Osteoblast (primary cell): ENCODE measurements at regions not wholly inside any gene's neighbourhood (a gene's known extent, or its start where the extent isn't known, plus 50 kb on each side); places are given as distances from the start of the nearest gene placed in this dataset.

ENCODE experiments used
- DNase-seq: peaks from one replicate; pipeline ENCODE4 v3.0.0; 2011; ENCODE audit warnings: low spot score, mixed read lengths; ENCODE audit not compliant: insufficient read length; ENCODE audit errors: missing footprints
- H2AFZ ChIP-seq: 2 replicates; pipeline ENCODE4 v1.6.0; 2011; ENCODE audit warnings: mild to moderate bottlenecking, low read length
- H3K27ac ChIP-seq: 2 replicates; pipeline ENCODE4 v1.5.1; 2011; ENCODE audit warnings: mild to moderate bottlenecking, low read depth, low read length, moderate library complexity
- H3K27me3 ChIP-seq: 2 replicates; pipeline ENCODE4 v1.6.0; 2012; ENCODE audit warnings: mild to moderate bottlenecking, control low read depth, inconsistent platforms, low read length, moderate library complexity; ENCODE audit not compliant: insufficient read depth
- H3K36me3 ChIP-seq: 2 replicates; pipeline ENCODE4 v1.5.1; 2011; ENCODE audit warnings: mild to moderate bottlenecking, low read length, control low read depth, moderate library complexity; ENCODE audit not compliant: insufficient read depth
- H3K4me1 ChIP-seq: 2 replicates; pipeline ENCODE4 v1.5.1; 2011; ENCODE audit warnings: mild to moderate bottlenecking, low read length, control low read depth, moderate library complexity; ENCODE audit not compliant: insufficient read depth
- H3K4me2 ChIP-seq: 2 replicates; pipeline ENCODE4 v1.6.0; 2011; ENCODE audit warnings: mild to moderate bottlenecking, low read length; ENCODE audit not compliant: insufficient read depth
- H3K4me3 ChIP-seq: fragments of 200-600 bp; sonication (generic); 3 replicates; pipeline ENCODE4 v1.5.1; 2012; ENCODE audit warnings: mild to moderate bottlenecking, low read length, inconsistent platforms; ENCODE audit not compliant: insufficient read depth
- H3K79me2 ChIP-seq: 2 replicates; pipeline ENCODE4 v1.6.0; 2012; ENCODE audit warnings: mild to moderate bottlenecking, low read length, control low read depth, inconsistent platforms; ENCODE audit not compliant: insufficient read depth
- H3K9me3 ChIP-seq: 2 replicates; pipeline ENCODE4 v1.5.1; 2011; ENCODE audit warnings: low read depth, low read length, control low read depth
- H4K20me1 ChIP-seq: 2 replicates; pipeline ENCODE4 v1.6.0; 2012; ENCODE audit warnings: mild to moderate bottlenecking, low read length, control low read depth; ENCODE audit not compliant: insufficient read depth
- CTCF ChIP-seq: IDR thresholded peaks from 2 replicates; pipeline ENCODE4 v1.5.1; 2011; ENCODE audit warnings: mild to moderate bottlenecking, low read depth, low read length, moderate library complexity; ENCODE audit errors: extremely low read depth

DNA sequence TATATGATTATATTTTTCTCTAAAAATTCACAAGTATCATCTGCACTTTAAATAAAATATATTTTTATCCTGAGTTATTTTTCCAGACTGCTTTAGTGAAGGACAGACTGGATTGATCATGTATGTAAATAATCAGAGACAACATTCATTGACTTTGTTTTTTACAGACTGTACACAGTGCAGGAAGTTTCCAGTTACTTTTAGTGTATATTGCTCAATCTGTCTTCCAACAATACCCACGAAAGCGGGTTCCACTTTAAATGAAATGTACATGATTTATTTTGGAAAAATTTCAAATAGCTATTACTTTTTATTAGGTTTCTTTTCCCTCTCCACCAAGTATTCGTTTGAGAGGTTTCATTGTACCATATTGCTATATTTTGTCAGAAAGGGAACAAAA lies 497.0 kb downstream of the FSCB start:
- H3K79me2 ChIP-seq, result no peaks in the 10 kb centered on the region
- no peak for DNase-seq
- no peaks in the 10 kb centered on the region for H3K9me3 ChIP-seq
- H3K4me1 ChIP-seq, result no peaks in the 10 kb centered on the region
- H2AFZ ChIP-seq, result no peak overlapping the region
- no peak overlapping the region for H3K4me3 ChIP-seq
- H3K4me2 ChIP-seq, result no peak overlapping the region
- H3K36me3 ChIP-seq, result no peaks in the 10 kb centered on the region
- no peak overlapping the region for H3K27ac ChIP-seq
- no peak for TF ChIP-seq CTCF
- no peaks in the 10 kb centered on the region for H4K20me1 ChIP-seq
- no peaks in the 10 kb centered on the region for H3K27me3 ChIP-seq

GRCh38 chr14:44009642-44010041 lies 497.4 kb downstream of the FSCB start:
- H3K36me3 ChIP-seq, result no peaks in the 10 kb centered on the region
- no peak overlapping the region for H2AFZ ChIP-seq
- no peak overlapping the region for H3K27ac ChIP-seq
- TF ChIP-seq CTCF, result no peak
- no peaks in the 10 kb centered on the region for H4K20me1 ChIP-seq
- no peaks in the 10 kb centered on the region for H3K27me3 ChIP-seq
- H3K9me3 ChIP-seq, result no peaks in the 10 kb centered on the region
- H3K79me2 ChIP-seq, result no peaks in the 10 kb centered on the region
- H3K4me1 ChIP-seq, result no peaks in the 10 kb centered on the region
- DNase-seq, result no peak
- no peak overlapping the region for H3K4me3 ChIP-seq
- H3K4me2 ChIP-seq, result no peak overlapping the region

DNA sequence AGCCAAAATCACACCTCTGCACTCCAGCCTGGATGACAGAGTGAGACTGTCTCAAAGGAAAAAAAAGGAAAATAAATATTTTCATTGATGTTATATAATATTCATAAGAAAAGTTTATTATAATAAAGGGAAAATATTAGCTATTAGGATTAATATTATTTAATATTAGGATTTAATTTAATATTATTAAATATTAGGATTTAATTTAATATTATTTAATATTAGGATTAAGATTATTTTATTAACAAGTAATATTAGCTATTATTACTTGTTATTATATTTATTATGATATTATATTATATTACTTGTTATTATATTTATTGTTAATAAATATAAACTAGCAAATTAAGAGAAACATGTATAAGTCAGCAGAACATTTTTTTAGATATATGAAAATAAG lies 518.1 kb downstream of the FSCB start:
- TF ChIP-seq CTCF, result no peak

GRCh38 chr14:43983721-43984120 lies 523.4 kb downstream of the FSCB start:
- no peaks in the 10 kb centered on the region for H4K20me1 ChIP-seq
- H3K9me3 ChIP-seq, result no peaks in the 10 kb centered on the region
- no peaks in the 10 kb centered on the region for H3K4me1 ChIP-seq
- H3K27ac ChIP-seq, result no peak overlapping the region
- H3K79me2 ChIP-seq, result no peaks in the 10 kb centered on the region
- H3K27me3 ChIP-seq, result no peaks in the 10 kb centered on the region
- no peak for DNase-seq
- H3K36me3 ChIP-seq, result no peaks in the 10 kb centered on the region
- no peak overlapping the region for H3K4me2 ChIP-seq
- no peak overlapping the region for H3K4me3 ChIP-seq
- no peak for TF ChIP-seq CTCF
- no peak overlapping the region for H2AFZ ChIP-seq

More for the DNA sequence above, 518.1 kb downstream of the FSCB start:
- no peak overlapping the region for H3K4me3 ChIP-seq
- no peak for DNase-seq
- no peaks in the 10 kb centered on the region for H3K36me3 ChIP-seq
- no peaks in the 10 kb centered on the region for H3K79me2 ChIP-seq
- H3K4me2 ChIP-seq, result no peak overlapping the region
- no peaks in the 10 kb centered on the region for H4K20me1 ChIP-seq
- peaks cover 2% of the 10 kb centered on the region for H3K9me3 ChIP-seq
- no peak overlapping the region for H2AFZ ChIP-seq
- no peaks in the 10 kb centered on the region for H3K27me3 ChIP-seq
- H3K4me1 ChIP-seq, result no peaks in the 10 kb centered on the region
- H3K27ac ChIP-seq, result no peak overlapping the region
